ENCODE measurements at regions not wholly inside any gene's neighbourhood (a gene's known extent, or its start where the extent isn't known, plus 50 kb on each side); places are given as distances from the start of the nearest gene placed in this dataset.

DNA sequence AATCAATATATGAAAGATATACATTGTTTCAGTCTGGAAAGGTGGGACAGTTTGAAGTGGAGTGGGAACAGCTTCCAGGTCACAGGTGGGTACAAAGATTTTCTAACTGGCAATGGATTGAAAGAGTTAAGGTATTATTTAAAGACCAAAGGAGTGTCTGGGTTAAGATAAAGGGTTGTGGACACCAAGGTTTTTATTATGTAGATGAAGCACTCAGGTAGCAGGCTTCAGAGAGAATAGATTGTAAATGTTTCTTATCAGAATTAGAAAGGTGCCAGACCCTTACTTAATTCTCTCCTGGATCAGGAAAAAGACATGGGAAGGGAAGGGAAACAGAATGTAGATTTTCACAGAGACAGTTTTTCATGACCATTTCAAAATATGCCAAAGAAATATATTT is 1174.8 kb downstream of the MAT2B start:
- Histone ChIP-seq H3K4me1 (no peaks in the 10 kb centered on the region), H3K9me3 (no peaks in the 10 kb centered on the region), H3K36me3 (no peaks in the 10 kb centered on the region), H3K4me3 (no peak overlapping the region), H3K27ac (no peak overlapping the region), H3K27me3 (no peaks in the 10 kb centered on the region)
- intact Hi-C loops (cut with DNase I; ENCODE audit: low total_unique reads): no loop called here
- DNase-seq: no peak
- in situ Hi-C loops (cut with MboI; ENCODE audit: low pct_ligation_motif_present in 1 of 4, low pct_unique_long_range_greater_than_20kb in 1 of 4, low sequenced_read_pairs in 3 of 4): no loop called here
- TF ChIP-seq EP300 (IDR thresholded peaks at IDR 0.05; ENCODE audit: low read depth): no peak
- TF ChIP-seq POLR2A (IDR thresholded peaks at IDR 0.05): no peak
- no peak for TF ChIP-seq POLR2AphosphoS5 (IDR thresholded peaks at IDR 0.05)
- TF ChIP-seq, protein P1, sequence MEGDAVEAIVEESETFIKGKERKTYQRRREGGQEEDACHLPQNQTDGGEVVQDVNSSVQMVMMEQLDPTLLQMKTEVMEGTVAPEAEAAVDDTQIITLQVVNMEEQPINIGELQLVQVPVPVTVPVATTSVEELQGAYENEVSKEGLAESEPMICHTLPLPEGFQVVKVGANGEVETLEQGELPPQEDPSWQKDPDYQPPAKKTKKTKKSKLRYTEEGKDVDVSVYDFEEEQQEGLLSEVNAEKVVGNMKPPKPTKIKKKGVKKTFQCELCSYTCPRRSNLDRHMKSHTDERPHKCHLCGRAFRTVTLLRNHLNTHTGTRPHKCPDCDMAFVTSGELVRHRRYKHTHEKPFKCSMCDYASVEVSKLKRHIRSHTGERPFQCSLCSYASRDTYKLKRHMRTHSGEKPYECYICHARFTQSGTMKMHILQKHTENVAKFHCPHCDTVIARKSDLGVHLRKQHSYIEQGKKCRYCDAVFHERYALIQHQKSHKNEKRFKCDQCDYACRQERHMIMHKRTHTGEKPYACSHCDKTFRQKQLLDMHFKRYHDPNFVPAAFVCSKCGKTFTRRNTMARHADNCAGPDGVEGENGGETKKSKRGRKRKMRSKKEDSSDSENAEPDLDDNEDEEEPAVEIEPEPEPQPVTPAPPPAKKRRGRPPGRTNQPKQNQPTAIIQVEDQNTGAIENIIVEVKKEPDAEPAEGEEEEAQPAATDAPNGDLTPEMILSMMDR (IDR thresholded peaks at IDR 0.05): no peak

DNA sequence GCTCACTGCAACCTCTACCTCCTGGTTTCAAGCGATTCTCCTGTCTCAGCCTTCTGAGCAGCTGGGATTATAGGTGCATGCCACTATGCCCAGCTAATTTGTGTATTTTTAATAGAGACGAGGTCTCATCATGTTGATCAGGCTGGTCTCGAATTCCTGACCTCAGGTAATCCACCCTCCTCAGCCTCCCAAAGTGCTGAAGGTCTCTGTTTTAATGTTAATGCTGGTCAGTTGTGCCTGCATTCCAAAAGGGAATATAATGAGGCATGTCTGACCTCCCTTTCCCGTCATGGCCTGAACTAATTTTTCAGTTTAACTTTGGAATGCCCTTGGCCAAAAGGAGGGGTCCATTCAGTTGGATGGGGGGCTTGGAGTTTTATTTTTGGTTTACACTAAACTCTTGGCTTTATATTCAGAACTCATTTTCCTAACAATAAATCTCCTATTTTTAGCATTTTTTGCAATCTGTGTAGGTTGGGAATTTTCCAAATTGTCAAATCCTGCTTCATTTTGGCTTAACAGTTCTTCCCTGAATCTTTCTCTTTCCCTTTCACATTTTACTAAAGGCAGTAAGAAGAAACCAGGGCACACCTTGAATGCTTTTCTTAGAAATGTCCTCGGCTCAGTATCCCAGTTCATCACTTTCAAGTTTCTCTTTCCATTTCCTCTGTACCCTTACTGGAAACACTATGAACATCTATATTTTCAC is 1175.5 kb downstream of the MAT2B start:
- H3K4me3 ChIP-seq: no peak overlapping the region
- no peaks in the 10 kb centered on the region for H3K27me3 ChIP-seq
- WGBS, 2 donors (ENCODE audit: low coverage in 1 of 2): 54 to 59% methylated on average over 3 to 5 of the region's 5 CpGs
- H3K36me3 ChIP-seq: no peaks in the 10 kb centered on the region
- intact Hi-C loops (cut with DNase I; ENCODE audit: low total_unique reads) (no loop called here), in situ Hi-C loops (cut with MboI; ENCODE audit: low pct_ligation_motif_present in 1 of 4, low pct_unique_long_range_greater_than_20kb in 1 of 4, low sequenced_read_pairs in 3 of 4) (no loop called here)
- H3K27ac ChIP-seq: no peak overlapping the region
- no peak for DNase-seq
- H3K9me3 ChIP-seq: no peaks in the 10 kb centered on the region
- TF ChIP-seq, protein P1 (IDR thresholded peaks at IDR 0.05): no peak
- TF ChIP-seq POLR2A (IDR thresholded peaks at IDR 0.05) (no peak), EP300 (IDR thresholded peaks at IDR 0.05; ENCODE audit: low read depth) (no peak), POLR2AphosphoS5 (IDR thresholded peaks at IDR 0.05) (no peak)
- no peaks in the 10 kb centered on the region for H3K4me1 ChIP-seq

- intact Hi-C loops (cut with DNase I; ENCODE audit: low total_unique reads): no loop called here
- in situ Hi-C loops (cut with MboI; ENCODE audit: low pct_ligation_motif_present in 1 of 4, low pct_unique_long_range_greater_than_20kb in 1 of 4, low sequenced_read_pairs in 3 of 4): no loop called here
These were observed 1182.0 kb downstream of the MAT2B start for GRCh38 chr5:164687391-164687790.

DNA sequence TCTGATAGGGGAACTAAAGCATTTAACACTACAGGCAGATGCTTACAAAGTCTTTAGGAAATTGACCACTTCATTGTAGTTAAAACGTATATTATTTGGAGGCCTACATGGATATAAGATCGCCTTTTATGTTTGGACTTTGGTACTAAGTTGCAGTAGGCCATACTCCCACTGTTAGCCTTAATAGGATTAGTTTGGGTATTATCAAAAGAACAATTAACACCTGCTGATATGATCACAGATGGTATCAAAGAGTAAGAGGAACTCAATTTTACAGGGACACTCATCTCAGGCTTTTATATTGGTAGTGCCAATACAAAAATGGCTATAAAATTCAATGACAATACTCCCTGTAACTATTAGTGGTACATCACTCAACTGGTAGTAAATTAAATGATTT is 1183.0 kb downstream of the MAT2B start:
- TF ChIP-seq POLR2AphosphoS5 (IDR thresholded peaks at IDR 0.05) (no peak), POLR2A (IDR thresholded peaks at IDR 0.05) (no peak), EP300 (IDR thresholded peaks at IDR 0.05; ENCODE audit: low read depth) (no peak)
- TF ChIP-seq, protein P1 (IDR thresholded peaks at IDR 0.05): no peak
- Histone ChIP-seq H3K9me3 (no peaks in the 10 kb centered on the region), H3K27ac (no peak overlapping the region), H3K4me1 (no peaks in the 10 kb centered on the region), H3K27me3 (no peaks in the 10 kb centered on the region), H3K36me3 (no peaks in the 10 kb centered on the region), H3K4me3 (no peak overlapping the region)
- DNase-seq: no peak
- in situ Hi-C loops (cut with MboI; ENCODE audit: low pct_ligation_motif_present in 1 of 4, low pct_unique_long_range_greater_than_20kb in 1 of 4, low sequenced_read_pairs in 3 of 4) (no loop called here), intact Hi-C loops (cut with DNase I; ENCODE audit: low total_unique reads) (no loop called here)
- 71 to 77% methylated on average over 2 of the region's 2 CpGs for WGBS, 2 donors (ENCODE audit: low coverage in 1 of 2)

More at GRCh38 chr5:164687391-164687790, 1182.0 kb downstream of the MAT2B start:
- no peaks in the 10 kb centered on the region for H3K9me3 ChIP-seq
- no peak overlapping the region for H3K27ac ChIP-seq
- no peak for DNase-seq
- no peak overlapping the region for H3K4me3 ChIP-seq
- TF ChIP-seq EP300 (IDR thresholded peaks at IDR 0.05; ENCODE audit: low read depth) (no peak), POLR2AphosphoS5 (IDR thresholded peaks at IDR 0.05) (no peak), POLR2A (IDR thresholded peaks at IDR 0.05) (no peak)
- TF ChIP-seq, protein P1 (IDR thresholded peaks at IDR 0.05): no peak
- no peaks in the 10 kb centered on the region for H3K36me3 ChIP-seq
- no peaks in the 10 kb centered on the region for H3K27me3 ChIP-seq
- no peaks in the 10 kb centered on the region for H3K4me1 ChIP-seq

Measured in transverse colon (tissue), 4 donors.